Esophagus squamous epithelium (tissue), 4 donors: ENCODE measurements at regions not wholly inside any gene's neighbourhood (a gene's known extent, or its start where the extent isn't known, plus 50 kb on each side); places are given as distances from the start of the nearest gene placed in this dataset.

ENCODE experiments used
- POLR2A ChIP-seq, 4 donors: fragments of 450-650 bp; IDR thresholded peaks; one replicate each; pipeline ENCODE4 v1.6.1; 2017; ENCODE audit warnings: antibody characterized with exemption in 4 of 4, mild to moderate bottlenecking in 4 of 4, moderate library complexity in 3 of 4
- TF ChIP-seq, protein P1 (sequence below), 6 experiments: fragments of 450-650 bp in 4 of 6; fragments of 200-600 bp in 2 of 6; sonication (generic) in 2 of 6; IDR thresholded peaks; one replicate each; pipeline ENCODE4 v1.5.1; 2016 to 2019; ENCODE audit warnings: antibody characterized with exemption in 6 of 6, mild to moderate bottlenecking in 4 of 6, moderate library complexity in 4 of 6

DNA sequence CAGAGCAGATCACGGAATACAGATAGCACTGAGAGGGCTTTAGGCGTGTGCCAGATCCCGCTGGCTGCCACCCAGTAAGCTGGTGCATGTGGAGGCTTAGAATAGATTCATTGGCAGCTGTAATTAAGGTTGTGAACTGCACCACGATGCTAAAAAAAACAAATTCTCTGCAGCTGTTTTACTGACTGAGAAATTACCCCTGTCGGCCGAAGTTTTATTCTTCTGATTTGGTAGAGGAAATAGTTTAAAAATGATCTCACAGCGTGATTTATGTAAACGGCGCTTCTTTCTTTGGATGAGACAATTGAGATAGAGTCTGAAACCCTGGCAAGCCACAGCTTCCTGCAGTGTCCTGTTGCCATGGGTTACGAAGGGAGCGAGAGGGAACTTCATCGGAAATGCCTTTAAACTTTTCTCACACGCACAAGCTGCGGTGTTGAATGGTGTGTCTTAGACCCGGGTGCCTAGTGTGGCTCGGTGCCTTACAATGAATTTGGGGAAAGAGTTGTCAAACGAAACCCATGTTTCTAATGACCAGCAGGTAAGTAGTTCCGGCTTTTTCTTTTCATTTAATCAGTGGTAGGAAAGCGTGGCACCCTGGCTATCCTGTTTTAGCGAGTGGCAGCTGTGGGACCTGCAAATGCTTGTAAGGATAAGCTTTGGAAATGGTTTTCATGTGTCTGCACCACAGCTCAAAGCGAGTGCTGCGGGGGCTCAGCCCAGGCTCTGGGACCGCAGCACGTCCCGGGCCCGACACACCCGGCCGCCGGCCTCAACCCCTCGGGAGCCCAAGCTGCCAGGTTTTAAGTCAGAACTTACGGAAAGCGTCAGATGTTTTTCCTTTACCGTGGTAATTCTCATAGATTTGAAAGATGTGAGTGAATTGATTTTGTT is 71.7 kb upstream of the HGFAC start:
- TF ChIP-seq, protein P1, sequence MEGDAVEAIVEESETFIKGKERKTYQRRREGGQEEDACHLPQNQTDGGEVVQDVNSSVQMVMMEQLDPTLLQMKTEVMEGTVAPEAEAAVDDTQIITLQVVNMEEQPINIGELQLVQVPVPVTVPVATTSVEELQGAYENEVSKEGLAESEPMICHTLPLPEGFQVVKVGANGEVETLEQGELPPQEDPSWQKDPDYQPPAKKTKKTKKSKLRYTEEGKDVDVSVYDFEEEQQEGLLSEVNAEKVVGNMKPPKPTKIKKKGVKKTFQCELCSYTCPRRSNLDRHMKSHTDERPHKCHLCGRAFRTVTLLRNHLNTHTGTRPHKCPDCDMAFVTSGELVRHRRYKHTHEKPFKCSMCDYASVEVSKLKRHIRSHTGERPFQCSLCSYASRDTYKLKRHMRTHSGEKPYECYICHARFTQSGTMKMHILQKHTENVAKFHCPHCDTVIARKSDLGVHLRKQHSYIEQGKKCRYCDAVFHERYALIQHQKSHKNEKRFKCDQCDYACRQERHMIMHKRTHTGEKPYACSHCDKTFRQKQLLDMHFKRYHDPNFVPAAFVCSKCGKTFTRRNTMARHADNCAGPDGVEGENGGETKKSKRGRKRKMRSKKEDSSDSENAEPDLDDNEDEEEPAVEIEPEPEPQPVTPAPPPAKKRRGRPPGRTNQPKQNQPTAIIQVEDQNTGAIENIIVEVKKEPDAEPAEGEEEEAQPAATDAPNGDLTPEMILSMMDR (IDR thresholded peaks at IDR 0.05), result peak in 1 of 6 experiments; percentile 5
- no peak for TF ChIP-seq POLR2A (IDR thresholded peaks at IDR 0.05)
